ENCODE measurements at regions not wholly inside any gene's neighbourhood (a gene's known extent, or its start where the extent isn't known, plus 50 kb on each side); places are given as distances from the start of the nearest gene placed in this dataset.

DNA sequence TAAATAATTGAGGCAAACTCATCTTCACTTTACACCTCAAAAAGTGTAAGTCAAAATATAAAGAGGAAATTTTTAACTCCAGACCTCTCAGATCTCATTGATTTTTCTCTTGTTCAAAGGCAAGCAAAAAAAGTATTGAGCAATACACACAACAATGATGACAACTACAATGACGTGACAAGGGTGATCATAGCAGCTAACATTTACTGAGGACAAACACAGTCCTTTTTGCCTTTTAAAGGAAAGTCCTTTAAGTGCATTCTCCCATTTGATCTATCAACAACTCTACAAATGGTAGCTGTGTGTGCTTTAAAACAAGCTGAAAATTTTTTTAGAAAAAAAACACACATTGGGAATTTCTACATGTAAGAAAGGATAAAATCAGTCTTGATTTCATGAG is 123.5 kb upstream of the CTAGE1 start:
- no peak for FAIRE-seq

DNA sequence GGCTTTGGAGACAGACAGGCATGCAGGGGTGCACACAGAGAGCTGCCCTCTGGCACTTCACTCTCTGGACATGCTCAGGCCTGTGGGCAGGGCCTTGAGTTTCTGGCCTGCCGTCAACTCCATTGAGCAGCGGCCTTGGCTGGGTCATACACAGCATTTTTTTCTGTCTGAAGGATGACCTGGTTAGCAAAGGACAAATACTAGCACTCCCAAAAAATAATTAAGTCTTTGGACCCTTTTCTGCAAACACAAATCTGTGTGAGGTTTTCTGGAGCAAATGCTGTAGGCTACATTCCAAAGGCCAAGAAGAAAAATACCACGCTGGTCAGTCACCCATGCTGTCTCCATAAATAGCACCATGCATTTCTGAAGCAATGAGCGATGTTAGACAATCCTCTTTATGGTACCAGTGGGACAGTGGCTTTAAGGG is 124.7 kb upstream of the CTAGE1 start:
- no peak for DNase-seq (ENCODE audit: insufficient read length, low spot score)
- no peak for FAIRE-seq

More for the DNA sequence above, 123.5 kb upstream of the CTAGE1 start:
- DNase-seq (ENCODE audit: insufficient read length, low spot score) = no peak

DNA sequence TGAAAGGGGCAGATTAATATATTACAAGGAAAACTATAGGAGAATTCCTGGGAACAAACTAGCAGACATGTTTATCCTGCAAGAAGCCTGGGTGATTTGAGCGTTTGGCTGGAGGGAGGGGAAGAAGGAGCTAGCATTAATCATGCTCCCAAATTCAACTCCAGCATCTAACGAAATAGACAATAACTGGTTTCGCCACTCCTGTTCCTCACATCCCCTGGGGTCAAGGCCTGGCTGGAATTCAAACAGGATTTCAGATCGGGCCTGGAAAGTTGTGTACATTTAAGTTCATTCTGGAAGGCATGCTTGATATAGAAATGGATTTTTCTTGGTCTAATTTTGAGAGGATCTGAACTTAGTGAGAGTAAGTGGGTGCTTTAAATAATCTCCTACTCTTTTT is 126.1 kb upstream of the CTAGE1 start:
- no peak for FAIRE-seq
- DNase-seq (ENCODE audit: insufficient read length, low spot score) = no peak

DNA sequence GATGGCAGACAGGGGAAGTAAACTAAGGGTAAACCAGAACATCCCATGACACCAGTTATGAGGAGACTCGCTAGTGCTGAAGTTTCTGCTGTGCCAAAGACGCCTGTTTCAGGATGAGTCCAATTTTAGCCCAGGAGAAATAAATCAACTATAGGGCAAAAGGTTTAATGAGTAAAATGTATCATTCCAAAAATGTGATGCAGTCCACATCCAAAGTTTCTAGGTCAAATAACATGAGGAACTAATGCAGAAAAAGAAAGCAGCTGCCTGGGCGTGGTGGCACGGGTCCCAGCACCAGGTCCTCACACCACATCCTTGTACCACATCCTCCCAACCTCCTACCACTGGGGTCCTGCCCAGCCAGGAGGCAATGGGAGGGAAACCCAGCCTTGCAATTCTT is 126.9 kb upstream of the CTAGE1 start:
- DNase-seq (ENCODE audit: insufficient read length, low spot score) (no peak), FAIRE-seq (no peak)

DNA sequence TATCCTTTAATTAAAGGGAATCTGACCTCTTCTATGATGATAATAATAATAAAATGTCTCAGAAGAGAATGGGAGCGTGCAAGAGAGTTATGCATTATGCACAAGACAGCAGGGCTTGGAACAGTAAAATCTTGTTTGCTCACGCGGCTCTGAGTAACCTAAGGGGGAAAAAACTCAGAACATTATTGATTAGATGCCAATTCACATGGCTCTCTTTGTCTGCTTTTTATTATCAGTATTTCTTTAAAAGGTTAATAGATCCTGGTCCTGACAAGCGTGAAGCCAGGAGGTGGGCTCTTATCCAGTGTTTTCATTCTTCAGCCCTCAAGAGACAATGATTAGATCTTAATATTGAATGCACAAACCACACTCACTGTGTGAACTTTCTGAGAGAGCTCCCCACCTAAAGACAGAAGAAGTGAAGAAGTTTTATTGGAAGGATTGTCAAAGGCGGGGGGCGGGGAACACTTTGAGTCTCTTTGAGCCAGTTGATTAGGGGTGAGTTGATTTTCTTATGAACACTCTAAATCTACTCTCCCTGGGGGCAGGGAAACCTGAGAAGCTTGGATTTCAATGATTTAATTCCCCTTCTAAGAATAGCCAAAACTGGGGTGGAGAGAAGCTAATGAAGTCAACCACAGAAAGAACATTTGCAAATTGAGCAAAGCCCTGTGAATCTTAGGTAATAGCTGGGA is 127.5 kb upstream of the CTAGE1 start:
- FAIRE-seq (no peak), DNase-seq (ENCODE audit: insufficient read length, low spot score) (no peak)

DNA sequence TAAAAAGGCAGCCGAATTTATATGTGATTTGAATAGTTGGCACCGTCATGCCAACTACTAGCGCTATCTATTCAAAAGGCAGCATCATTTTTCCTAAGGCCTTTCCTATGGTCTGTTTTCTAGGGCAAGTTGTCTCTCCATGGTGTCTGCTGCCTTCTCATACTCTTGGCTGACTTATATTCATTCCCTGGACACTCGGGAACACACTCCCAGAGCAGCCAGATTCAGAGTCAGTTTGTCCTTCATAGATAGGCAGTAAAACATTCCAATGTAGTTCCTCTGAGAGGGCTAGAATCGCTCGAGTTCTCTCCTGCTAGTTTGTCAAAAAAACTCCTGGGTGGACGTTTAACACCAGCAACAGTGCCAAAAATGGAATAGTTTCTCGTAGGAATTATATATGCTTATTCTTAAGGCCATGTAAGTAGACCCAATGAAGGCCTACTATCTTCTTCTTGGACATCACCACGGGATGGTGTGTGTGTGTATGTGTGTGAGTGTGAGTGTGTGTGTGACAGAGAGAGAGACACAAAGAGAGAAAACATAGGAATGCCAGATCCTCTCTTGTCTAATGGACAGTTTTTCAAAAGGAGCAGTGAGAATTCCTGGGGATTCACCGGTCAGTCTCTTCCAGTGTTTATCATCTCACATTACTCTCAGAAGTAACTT is 129.3 kb upstream of the CTAGE1 start:
- FAIRE-seq = no peak
- DNase-seq (ENCODE audit: insufficient read length, low spot score) = no peak

- DNase-seq (ENCODE audit: insufficient read length, low spot score) (no peak), FAIRE-seq (no peak)
These were observed 130.3 kb upstream of the CTAGE1 start for GRCh38 chr18:22547807-22548561.

GRCh38 chr18:22549260-22549937 is 131.7 kb upstream of the CTAGE1 start:
- no peak for DNase-seq (ENCODE audit: insufficient read length, low spot score)
- FAIRE-seq = no peak

DNA sequence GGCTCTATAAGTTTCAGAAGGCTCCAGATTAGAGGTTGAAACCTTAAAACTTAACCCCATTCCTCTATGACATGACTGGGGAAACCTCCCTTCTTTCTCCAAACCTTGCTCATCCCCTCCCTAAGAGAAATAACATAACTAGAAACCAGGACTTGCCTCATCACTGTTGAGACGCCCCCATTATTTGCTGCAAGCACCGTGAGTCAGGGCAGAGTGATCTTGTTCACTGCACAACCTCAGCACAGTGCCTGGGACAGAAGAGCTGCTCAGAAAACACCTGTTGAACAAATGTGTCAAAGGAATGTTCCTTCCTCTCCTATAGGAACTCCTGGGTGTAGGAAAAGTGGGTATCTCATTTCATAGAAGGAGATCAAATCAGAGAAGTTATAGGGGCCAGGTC is 132.7 kb upstream of the CTAGE1 start:
- FAIRE-seq = no peak
- no peak for DNase-seq (ENCODE audit: insufficient read length, low spot score)

DNA sequence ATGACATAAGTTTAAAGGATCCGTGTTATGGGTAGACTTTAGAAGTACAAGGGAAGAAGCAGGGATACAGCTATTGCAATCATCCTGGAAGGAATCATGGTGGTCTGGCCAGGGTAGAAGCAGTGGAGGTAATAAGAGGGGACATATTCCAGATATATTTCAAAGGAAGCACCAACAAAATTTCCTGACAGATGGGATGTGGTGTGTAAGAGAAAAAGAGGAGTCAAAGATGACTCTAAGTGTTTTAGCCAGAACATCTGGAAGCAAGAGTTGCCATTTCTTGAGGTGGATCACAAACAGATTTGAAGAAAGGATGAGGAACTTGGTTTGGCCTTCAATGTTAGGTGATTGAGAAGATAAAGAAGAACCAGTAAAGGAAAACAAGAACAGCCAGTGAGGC is 133.1 kb upstream of the CTAGE1 start:
- FAIRE-seq (no peak), DNase-seq (ENCODE audit: insufficient read length, low spot score) (no peak)

DNA sequence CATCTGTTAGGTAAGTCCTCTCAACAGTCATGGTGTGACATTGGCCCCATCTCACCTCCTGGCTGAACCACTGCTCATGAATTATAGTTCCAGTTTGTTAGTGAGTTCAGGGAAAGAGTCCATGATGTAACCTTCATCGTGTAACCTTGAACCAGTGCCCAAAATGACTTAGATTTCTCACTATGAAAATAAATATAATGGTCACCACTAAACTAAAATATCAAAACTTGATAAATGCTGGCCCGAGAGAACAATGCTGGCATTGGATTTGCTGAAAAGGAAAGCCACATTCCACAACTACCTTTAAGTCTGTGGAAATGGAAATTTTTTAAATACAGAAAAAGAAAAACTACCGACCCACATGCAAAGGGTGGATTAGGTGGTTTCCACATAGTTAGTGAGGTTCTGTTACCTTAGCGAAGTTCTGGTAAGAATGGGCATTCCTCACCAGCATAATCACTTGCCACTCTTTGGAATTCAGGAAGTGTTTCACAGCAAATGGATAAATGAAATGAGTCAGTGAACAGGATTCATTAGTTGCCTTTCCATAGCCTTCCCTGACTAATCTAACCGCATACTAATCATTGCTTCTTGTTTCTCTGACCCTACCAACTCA is 133.9 kb upstream of the CTAGE1 start:
- DNase-seq (ENCODE audit: insufficient read length, low spot score) (no peak), FAIRE-seq (no peak)

DNA sequence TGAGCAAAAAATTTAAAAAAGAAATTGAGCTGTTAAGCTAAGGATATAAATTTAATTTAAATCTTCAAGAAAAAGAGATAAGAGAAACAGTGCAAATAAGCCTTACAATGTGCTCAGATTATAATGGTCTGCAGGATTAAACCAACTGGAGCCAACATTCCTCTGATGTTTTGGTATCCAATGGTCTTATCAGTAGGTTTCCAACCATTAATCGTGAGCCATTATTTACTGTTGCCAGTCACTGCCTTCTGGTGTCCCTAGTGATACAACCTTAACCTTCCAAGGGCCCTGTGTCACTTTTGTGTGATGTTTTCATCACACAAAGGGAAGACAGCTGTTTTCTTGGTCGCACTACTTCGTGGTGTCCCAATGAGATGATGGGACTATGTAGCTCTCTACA is 134.5 kb upstream of the CTAGE1 start:
- DNase-seq (ENCODE audit: insufficient read length, low spot score) (no peak), FAIRE-seq (no peak)

DNA sequence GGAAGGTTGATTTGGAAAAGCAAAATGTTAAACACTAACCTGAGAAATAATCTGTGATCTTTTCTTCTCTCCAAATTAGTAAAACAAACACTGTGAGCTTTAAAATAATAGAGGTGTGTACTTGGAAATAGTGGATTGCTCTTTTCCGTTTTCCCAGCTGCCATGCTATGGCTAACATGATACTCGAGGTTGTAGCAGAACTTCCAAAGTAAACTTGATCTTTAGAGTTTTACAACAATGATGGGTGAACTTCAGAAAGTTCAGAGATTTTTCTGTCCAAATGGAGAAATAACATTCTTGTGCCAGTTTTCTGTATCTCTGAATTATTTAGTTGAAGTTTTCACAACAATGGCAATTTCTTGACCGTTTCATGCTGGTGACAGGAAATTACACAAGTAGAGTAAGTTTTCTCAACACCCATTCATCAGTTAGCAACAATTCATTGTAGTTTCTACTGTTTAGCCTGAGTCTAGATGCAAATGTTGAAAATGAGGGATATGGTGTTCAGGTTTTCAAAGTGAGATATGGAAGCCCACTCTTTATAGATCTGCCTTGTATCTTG is 135.3 kb upstream of the CTAGE1 start:
- no peak for FAIRE-seq
- no peak for DNase-seq (ENCODE audit: insufficient read length, low spot score)

GRCh38 chr18:22556222-22557167 is 138.8 kb upstream of the CTAGE1 start:
- DNase-seq (ENCODE audit: insufficient read length, low spot score) = no peak
- FAIRE-seq = no peak

DNA sequence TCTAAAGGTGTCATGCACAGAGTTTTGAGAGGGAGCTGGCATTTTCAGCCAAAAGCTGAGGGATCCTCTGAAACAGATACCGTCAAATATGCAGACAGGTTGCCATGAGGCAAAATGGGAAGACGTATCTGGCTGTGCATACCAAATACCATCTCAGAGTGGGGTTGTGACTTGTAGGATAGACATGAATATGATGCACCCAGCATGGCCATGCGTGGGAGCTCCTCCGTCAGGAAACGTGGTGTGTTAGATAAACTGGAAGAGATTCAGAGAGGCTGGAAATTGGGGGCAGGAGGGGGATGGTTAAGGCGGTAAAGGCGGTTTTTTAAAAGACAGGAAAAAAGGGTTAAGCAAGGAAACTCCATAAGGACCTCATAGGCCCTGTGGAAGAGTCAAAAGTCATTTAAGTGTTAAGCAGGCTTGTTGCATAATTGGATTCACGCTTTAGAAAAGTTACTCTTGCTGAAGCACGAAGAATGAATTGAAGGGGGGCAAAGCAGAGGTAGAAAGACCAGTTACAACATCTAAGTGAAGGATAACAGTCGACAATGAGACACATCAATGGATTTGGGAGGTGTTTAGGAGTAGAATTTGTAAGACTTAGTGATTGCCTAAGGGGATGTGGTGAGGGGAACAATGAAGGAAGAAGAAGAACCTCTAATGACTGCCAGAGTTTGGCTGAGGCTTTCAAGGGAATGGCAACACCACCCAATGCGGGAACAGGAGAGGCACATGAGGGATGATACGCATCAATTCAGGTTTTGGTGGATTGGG is 139.6 kb upstream of the CTAGE1 start:
- FAIRE-seq (no peak), DNase-seq (ENCODE audit: insufficient read length, low spot score) (no peak)

DNA sequence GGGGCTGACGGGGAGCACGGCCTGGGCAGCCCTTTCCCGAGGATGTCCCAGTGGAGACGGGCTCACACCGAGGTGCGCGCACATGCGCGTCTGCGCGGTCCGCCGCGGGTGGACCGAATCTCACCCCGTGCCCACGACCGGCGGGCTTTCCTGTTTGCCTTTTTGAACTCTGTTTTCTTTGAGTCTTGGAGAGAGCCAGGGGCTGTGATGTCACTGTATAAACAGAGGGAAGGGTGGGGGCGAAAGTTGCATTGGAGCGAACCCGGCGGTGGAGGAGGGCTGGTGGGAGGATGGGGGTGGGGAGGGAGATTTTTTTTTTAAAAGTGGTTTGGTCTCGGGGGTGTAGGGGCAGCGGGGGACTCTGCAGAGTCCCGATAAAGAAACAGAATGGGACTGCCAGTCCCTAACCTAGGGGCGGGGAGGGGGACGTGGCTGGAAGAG is 141.2 kb upstream of the CTAGE1 start:
- FAIRE-seq (no peak), DNase-seq (ENCODE audit: insufficient read length, low spot score) (no peak)

DNA sequence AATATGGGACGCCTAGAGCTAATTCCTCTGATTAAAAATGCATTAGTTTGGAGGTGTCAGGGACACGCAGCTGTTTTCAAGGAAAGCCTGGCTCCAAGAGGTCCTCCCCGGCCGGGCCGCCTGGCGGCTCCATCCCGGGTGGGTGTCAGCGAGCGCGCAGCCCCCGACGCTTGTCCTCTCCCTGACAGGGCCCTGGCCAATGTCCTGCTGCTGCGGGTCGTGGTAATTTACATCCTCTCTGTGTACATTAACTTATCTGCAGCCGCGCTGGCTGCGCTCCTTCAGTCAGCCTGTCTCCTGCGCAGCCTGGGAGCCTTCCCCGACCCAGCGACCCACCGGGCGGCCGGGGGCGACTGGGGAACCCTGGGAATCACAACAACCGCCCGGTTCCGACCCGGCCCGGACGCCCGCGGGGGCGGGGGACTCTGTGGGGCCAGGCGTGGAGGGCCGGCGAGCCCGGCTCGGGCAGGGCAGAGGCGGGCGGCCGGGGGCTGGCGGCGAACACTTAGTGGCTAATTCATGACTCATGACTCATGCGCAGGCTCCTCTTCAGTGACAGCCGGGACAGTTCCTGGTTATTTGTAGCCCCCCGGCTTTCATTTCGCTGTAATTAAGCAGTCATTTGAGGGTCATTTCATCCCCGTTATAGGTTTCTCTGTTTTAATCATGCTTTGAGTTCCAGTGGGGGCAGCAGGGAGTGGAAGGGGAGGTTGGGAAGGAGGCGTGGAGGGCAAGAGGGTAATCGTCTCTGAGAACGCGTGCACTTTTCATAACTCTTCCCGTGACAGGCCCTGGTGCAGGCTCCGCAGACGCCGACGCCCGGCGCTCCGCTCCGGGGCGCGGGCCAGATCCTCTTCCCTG is 141.9 kb upstream of the CTAGE1 start:
- DNase-seq (ENCODE audit: insufficient read length, low spot score) (no peak), FAIRE-seq (no peak)

DNA sequence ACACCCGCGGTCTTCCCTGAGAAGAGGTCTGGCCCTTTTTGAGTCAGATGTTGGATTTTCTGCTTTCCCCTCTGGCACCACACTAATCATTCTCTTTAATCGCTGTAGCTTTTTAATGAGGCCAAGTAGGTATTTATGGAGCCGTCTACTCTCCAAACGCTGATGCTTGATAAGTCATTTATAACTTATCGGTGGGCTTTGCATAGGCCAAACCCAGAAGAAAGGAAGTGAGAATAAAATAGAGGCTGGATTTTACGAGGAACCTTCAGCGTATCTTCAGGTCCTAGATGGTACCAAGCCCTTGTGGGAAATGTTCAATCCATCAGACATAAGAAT is 142.5 kb upstream of the CTAGE1 start:
- DNase-seq (ENCODE audit: insufficient read length, low spot score) (no peak), FAIRE-seq (no peak)
